GM21515 (cell line): ENCODE measurements at regions not wholly inside any gene's neighbourhood (a gene's known extent, or its start where the extent isn't known, plus 50 kb on each side); places are given as distances from the start of the nearest gene placed in this dataset.

Source experiments
- ATAC-seq: cut with Tn5 transposase; IDR thresholded peaks from one replicate; pipeline ENCODE4 v1.9.1; 2021; ENCODE audit not compliant: unreplicated experiment

DNA sequence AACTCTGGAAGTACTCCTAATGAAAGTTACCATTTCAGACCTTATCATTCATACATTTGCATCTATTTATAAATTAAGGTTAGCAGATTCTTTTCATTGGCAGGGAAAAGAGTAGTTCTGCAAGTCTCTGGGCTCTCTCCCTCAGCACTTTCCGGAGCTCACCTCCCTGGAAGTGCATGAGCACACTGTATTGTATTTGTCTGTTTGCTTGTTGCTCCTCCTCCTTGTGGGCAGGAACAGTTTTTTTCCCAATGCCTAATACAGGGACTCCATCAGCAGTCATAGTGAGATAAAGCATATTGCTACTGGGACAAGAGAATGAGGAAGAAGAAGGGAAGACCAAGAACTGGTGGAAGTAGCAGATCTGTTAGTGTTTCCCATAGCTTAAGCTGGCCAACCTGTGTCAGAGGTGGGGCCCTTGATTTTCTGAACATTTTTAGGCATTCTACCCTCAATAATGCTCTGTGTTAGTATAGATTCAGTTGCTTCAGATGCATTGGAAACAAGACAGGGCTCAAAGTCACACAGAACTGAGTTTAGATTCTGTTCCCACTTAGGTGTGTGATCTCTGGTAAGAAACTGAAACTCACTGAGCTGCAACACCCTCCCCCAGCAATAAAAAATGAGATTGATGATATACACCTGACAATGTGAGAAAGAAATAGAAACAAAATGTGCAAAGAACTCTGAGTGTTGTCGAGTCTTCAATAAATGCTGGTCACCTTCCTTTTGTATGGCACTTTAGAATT is 407.8 kb downstream of the TUSC7 start:
- ATAC-seq: no peak

DNA sequence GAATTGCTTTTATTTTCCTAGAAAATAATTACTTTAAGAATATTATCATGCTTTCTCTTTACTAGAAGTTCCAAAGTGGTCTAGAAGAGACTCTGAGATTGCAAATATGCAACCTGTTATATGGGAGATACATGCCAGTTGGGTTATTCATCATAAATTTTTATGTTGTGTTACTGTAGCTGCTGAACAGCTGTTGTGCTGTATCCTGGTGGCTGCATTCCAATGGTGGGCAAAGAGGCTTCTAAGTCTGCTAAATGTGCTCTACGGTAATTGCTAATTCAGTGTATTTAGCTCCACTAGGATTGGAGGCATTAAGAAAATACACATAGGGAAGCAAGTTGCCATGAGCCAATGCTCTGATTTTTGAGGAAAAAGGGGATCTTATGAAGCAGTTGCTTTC is 409.0 kb downstream of the TUSC7 start:
- no peak for ATAC-seq

DNA sequence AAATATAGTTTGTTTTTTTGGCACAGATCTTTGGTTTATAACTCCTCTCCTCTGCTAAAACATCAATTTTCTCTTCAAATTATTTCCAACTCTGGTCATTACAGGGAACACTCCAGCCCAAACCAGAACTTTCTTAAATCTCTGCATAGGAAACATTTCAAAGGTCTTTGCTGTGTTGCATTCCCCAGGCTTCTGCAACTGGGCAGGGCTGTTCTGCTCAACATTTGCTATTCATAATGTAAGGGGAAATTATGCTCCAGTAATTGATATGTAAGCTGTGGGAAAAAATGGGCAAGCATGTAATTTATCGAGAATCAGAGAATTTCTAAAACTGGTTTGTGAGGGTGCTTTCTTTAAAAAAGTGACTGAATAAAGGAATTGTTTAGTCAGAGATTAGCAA is 410.4 kb downstream of the TUSC7 start:
- no peak for ATAC-seq

DNA sequence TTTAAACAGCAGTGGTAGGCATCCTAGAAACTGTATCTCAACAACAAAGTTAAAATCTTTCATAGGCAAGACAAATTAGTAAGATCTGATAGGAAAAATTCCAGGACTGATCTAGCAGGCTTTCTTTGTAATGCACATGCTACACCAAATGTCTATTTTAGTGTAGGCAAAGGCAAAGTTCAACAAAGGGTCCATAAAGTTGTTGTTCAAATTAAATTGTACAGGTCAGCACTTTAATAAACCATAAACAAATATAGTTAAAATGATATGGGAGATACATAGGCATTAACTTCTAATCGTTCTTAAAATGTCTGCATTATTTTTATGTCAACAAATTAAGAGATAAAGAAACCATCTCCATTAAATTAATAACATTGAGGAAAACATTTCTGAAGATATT is 413.0 kb downstream of the TUSC7 start:
- no peak for ATAC-seq

DNA sequence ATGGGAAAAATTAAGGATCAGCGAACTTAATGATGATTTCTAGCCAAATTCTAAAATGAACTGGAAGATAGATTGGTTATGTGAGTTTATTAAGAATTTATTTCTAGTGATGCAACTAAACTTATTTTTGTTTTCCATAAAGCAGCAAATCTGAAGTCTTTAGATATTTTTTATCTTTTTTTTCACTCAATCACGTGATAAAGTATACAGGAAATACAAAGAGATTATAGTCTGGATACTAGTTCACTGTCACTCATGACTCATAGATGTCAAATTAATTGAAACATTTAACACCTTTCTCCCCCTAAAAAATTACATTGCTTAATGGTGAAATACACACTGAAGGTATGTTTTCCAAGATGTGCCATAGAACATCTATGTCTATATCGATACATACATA is 416.9 kb downstream of the TUSC7 start:
- ATAC-seq: no peak

DNA sequence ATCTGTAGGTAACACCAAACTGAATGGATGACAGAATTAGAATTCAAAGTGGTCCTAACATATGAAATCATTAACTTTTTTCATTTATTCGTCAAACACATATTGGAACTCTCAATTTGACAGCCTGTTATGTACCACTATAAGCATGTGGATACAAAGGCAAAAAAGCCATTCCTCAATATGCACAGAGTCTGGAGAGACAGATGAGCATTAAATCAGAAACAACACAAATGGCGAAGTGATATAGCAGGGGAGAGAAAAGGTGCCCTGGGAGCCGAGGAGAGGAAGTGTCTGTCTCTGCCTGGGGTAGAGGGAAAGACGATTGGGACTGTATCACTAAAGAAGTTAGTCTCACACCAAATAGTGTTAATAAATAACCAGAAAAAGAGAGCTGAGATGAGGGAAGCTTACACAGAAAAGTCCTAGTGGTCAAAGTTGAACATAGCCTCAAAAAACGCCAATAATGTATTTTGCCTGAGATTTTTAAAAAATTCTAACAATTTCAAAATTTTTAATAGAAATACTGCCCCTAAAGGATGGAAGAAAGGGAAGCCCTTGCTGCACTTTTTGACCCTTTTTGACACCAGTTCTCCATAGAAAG is 417.5 kb downstream of the TUSC7 start:
- ATAC-seq: no peak

DNA sequence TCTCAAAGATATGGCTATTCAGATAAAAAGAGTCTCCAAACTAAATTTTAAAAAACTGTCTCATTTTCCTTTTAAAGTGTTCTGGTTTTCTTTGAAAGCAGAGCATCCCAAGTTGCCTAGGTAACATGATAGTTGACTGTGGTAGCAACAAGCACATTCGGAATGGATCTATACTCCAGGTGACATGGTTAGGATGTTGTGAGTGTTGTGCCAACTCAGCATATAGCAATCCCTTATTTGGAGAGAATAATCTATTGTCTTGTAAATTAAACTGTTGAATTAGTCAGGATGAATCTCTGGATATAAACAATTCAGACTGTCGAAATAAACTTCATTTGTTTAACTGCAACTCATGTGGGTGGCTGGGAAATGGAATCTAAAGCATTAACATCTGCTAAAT is 418.6 kb downstream of the TUSC7 start:
- ATAC-seq: no peak

DNA sequence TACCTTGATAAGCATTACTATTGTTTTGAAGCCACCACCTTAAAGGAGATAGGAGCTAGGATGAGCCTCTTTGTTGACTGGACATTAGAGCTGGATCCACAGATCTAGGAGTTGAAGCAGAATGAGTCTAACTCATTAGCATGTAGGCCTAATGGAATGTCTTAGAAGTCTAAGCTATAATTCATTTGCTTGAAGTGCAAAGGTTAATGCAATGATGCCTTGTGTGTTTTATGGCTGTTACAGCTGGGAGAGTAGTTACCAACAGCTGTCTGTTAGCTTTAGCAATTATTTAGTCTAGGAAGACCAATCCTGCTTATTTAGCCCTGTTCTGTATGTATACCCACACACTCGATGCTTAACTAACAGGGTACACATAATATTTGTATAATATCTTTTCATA is 419.3 kb downstream of the TUSC7 start:
- no peak for ATAC-seq

DNA sequence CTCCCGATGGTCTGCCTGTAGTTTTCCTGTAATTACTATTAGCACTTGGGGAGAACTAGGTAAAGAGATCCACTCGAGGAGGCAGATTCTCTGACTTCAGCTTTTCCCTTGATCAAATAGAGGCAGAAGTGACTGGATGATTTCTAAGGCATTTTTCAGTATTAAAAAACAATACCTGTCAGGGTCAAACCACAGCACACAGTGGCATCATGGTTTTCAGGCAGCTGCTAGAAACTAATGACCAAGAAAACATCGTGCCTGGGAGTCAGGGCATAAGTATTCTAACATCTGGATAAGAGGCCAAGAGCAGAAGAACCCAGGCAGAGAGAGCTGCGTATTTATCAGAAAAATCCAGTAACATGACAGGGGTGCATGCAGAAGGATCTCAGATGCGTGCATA is 419.9 kb downstream of the TUSC7 start:
- no peak for ATAC-seq

DNA sequence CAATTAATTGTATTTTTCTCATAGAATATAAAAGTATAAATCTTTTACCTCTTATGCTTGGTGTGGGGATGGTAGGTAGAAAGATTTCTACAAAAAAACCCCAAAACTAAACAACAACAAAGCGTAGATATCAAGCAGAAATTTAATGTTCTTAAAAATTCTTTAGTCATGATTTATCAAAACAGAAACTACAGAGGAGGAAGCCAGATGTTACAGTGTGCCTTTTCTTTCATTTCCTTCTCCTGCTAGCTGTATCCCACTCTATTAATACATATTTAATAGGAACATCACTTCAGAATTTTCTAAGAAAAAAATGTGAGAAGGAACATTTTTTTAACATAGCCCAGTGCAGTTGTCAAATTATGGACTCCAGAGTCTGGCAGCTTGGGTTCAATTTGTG is 420.6 kb downstream of the TUSC7 start:
- ATAC-seq: no peak

DNA sequence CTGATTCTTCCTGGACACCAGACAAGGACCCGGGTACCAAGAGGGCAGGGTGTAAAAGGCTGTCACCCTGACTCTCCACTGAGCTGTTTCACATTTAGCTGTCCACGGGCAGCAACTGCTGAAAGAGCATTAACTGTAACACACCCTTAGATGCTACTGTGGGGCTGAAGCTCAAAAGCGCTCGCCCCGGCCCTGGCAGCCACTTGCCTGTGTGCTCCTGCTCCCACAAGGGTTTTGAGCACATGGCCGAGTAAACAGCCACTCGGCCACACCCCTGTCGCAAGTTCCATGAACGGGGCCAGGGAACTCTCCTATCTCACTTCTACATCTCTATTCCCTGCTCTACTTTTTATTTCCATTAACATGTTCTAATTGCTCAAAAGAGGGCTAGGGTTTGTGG is 421.7 kb downstream of the TUSC7 start:
- no peak for ATAC-seq

DNA sequence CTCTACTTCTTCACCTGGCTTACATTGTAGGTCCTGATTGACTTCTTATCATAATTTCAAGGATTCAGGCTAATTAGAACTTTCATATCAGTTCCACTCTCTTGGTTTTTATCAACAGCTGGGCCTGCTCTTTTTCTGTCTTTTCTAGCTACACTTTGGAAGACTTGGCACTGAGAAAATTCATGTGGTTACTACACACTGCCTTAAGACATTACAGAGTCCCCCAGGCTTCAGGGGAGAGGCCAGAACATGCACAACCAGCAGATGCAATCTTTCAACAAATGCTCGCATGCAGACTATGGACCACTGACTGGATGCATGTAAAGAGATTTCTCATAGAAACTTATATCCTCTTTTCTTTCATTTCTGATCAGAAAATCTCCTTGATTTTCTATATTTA is 423.5 kb downstream of the TUSC7 start:
- no peak for ATAC-seq

DNA sequence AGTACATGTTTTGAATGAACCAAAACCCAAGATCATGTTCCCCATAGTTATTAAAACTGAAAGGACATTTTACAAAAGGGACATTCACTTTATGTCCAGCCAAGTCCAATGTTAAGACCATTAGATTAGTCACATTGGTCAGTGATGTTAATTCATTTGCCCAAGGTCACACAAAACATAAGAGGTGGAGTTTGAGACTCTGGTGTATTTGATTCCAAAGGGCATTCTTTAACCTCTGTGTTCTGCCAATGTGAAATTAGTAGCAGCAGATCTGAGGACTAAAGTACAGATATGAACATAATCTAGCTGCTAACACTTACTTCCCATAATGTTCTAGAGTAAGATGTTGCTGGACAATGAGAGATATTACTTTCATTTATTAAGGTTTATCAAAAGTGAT is 425.6 kb downstream of the TUSC7 start:
- ATAC-seq: no peak

DNA sequence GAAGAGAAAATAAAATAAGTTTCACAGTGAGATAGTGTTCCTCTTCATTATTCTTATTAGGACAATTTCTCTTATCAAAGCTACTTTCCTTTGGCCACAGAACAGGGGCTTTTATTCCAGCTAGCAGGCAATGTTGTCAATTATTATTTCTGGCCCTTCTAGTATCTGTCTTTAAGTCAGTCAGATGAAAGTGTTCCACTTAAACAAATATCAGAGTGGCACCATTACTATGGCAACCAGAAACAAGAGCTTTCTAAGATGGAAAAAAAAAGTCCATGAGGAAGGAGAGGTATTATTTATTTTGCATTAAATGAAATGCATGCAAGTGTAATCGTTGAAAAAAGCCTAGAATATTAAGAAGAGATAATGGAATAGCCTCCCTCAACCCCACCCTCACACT is 426.4 kb downstream of the TUSC7 start:
- no peak for ATAC-seq

DNA sequence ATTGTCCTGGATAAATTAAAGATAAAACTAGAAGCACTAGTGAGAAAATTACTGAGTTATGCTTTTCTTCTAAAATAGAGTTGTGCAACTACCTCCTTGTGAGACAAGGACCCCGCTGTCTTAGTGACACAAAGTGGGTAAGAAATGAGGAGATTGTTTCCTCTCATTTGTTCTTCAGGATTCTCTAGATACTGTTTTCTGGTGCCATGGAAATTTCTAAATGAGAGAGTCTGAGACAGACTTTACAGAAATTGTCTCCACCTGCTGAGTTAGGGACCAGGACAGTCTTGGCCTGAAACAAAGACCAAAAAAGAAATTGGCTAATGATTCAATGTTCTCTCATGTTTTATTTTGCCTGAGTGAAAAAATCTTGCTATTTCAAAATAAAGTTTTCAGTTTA is 427.5 kb downstream of the TUSC7 start:
- no peak for ATAC-seq

DNA sequence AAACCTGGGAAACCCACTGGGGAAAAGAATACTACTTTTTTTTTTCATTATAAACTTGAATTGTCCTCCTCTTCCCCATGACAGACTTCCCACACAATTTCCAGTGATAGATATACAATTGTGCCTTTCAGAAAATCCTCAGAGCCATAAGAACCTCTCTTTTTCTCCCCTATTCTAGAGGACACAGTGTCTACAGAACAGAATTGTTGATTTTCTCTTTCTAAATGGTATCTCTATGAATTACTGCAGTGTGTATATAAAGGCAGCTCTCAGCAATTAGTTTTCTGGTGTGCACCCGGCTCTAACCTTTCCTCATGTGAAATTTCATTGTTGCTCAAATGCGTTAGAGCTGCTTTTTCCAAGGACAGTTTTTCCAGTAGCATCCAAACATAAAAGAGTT is 430.1 kb downstream of the TUSC7 start:
- ATAC-seq: no peak

DNA sequence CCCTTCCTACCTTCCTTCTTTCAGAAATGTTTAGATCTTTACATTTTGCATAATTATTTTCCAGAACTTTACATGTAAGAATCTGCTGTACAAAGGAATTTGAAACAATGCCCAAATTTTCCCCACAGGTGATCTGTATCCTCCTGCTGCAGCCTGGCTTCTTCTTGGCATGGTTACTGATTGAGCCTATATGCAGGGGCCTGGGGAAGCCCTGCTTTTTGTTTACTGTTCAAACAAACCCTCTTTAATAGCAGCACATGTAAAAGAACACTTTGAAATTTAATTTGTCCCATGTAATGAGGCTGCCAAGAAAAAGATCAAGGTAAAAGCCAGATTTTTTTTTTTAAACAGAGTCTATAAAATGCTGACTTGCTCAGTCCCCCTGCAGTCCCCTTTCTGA is 432.2 kb downstream of the TUSC7 start:
- no peak for ATAC-seq

DNA sequence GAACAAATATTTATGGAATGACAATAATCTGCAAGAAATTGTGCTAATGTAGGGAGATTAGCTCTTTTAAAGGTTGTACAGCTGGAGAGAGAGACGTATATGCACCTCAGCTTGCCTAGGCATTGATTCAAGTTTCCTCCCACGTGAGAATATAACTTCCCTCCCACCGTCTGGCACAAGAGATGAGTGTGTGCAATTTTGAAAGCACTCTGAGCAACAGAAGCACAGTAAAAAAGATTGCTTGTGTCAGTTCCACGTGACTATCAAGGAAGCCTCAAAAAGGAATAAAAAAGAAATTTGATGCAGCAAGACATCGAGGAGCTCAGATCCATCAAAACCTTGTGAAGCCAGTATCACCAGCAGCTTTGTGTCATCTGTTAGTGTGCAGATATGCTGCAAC is 435.3 kb downstream of the TUSC7 start:
- ATAC-seq: no peak

DNA sequence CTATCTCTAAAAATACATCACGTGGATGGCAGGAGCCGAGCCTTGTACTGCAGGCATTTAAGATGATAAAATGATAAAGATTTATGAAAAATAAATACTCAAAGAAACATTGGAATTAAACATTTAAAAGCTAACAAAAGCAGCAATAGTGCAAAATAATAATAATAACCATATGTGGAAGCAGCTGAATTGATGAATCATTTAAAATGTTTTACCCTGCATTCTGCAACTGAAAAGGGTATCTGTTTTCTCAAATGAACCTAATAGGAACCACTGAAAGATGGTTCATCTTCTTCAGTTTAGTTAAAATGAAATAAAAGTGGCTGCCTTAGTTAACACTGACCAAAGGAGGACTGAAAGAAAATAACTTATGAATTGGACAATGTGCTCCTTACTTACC is 436.1 kb downstream of the TUSC7 start:
- ATAC-seq: no peak

DNA sequence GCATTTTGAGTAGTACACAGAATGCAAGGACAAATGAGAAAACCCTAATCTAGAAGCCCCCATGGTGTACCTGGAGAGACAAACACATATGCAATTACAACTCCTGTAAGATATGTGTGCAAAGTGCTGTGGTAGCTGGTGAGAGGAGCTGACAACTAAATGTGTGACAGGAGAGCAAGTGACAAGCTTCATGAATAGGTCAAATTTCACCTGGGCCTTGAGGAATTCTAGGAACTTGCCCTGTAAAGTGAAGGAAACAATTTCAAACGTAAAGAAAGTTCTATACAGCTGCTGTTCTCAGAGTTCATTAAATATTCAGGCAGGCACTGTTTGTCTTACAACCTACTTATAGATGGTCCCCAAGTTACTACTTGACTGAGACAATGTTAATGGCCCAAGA is 437.0 kb downstream of the TUSC7 start:
- ATAC-seq: no peak

DNA sequence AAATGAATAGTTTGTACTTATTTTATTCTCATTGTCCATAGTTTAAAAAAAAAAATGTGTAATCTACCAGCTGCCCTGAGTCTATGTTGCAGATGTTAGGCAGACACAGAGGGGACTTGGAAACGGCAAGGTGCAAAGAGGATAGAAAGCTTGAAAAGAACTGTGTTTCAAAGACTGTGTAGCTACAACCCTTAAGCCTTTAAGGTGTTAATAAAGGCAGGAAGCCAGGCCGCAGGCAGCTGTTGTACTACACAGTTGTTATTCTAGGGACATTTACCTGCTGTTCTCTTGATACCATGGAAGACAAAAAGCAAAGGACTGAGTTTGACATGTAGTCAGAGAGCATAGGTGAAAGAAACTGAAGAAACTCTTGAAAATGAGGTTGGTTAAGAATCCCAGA is 440.0 kb downstream of the TUSC7 start:
- ATAC-seq: no peak

DNA sequence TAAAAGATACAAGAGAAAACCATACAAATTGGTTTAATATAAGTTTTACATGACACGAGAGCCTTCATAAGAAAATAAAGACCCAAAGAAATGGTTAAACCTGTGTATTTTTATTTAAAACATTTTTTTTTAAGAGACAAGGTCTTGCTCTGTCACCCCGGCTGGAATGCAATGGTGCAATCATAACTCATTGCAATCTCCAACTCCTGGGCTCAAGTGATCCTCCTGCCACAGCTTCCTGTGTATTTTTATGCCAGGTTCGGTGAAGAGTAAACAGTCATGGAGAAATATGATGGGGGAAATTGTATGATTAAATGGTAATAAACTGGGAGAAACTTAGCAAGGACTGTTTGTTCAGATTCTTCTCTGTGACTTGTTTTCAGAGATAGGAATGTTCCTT is 441.0 kb downstream of the TUSC7 start:
- ATAC-seq: no peak

DNA sequence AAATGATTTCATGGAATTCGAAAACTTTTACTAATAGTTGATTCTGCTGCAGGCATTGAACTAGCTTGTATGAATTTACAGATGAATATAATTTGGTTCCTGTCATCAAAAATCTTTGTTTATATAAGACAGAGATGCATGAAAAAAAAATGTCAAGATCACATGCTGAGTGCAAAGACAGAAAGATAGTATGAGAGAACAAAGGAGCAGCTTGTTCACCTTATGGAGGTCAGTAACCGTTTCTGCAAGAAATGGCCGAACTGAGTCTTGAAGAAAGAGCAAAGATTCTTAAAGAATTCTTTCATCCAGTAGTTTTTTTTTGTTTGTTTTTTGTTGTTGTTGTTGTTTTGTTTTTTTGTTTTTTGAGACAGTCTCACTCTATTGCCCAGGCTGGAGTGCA is 450.6 kb downstream of the TUSC7 start:
- no peak for ATAC-seq
